IMR-90 (cell line): ENCODE measurements at regions not wholly inside any gene's neighbourhood (a gene's known extent, or its start where the extent isn't known, plus 50 kb on each side); places are given as distances from the start of the nearest gene placed in this dataset.

ENCODE experiments used
- ATAC-seq: fragments of 200-7000 bp; cut with Tn5 transposase; 2 replicates; pipeline ENCODE4 v1.9.1; 2020; ENCODE audit warnings: low read depth, mild to moderate bottlenecking, moderate library complexity
- BruUV-seq: library from RNA; stranded (reverse); fragments of 400-500 nt; replicated peaks from 2 replicates; lab custom pipeline; 2021; lab: Mats Ljungman, UMichigan
- CTCF ChIA-PET: fragments of 300-600 bp; formaldehyde crosslinking; extraction: SDS; loops from one replicate; lab custom pipeline; 2021; ENCODE audit warnings: antibody characterized with exemption; lab: Yijun Ruan, JAX
- POLR2A ChIA-PET: fragments of 300-600 bp; sonication (Branson Sonifier 250); formaldehyde crosslinking; loops from one replicate; lab custom pipeline; 2022; ENCODE audit warnings: antibody characterized with exemption; ENCODE audit not compliant: unreplicated experiment; lab: Charles Lee
- DNase-seq: peaks from one replicate; pipeline ENCODE4 v3.0.0; 2013
- H2AFZ ChIP-seq: replicated peaks from 2 replicates; pipeline ENCODE3; 2013; ENCODE audit warnings: low read length, mild to moderate bottlenecking; ENCODE audit not compliant: poor library complexity
- H2AK5ac ChIP-seq: 2 replicates; pipeline ENCODE4 v1.6.1; 2013; ENCODE audit warnings: low read depth, low read length, inconsistent platforms
- H2AK9ac ChIP-seq: replicated peaks from 2 replicates; pipeline ENCODE3; 2013; ENCODE audit warnings: mild to moderate bottlenecking, low read depth, low read length, moderate library complexity; ENCODE audit not compliant: poor library complexity
- H2BK120ac ChIP-seq: 2 replicates; pipeline ENCODE4 v1.6.1; 2013; ENCODE audit warnings: low read depth, low read length, inconsistent platforms
- H2BK15ac ChIP-seq: 3 replicates; pipeline ENCODE4 v1.6.1; 2013; ENCODE audit warnings: low read depth, low read length, inconsistent platforms
- H2BK20ac ChIP-seq: 2 replicates; pipeline ENCODE4 v1.6.1; 2013; ENCODE audit warnings: low read depth, mild to moderate bottlenecking, inconsistent platforms, low read length, moderate library complexity
- H2BK5ac ChIP-seq: 2 replicates; pipeline ENCODE4 v1.6.1; 2013; ENCODE audit warnings: mild to moderate bottlenecking, low read depth, low read length, inconsistent platforms; ENCODE audit not compliant: poor library complexity, severe bottlenecking
- H3K14ac ChIP-seq: replicated peaks from 2 replicates; pipeline ENCODE4 v1.6.1; 2013; ENCODE audit warnings: low read depth, low read length, inconsistent platforms
- H3K18ac ChIP-seq: 2 replicates; pipeline ENCODE4 v1.6.1; 2013; ENCODE audit warnings: low read depth, low read length, control low read depth
- H3K23ac ChIP-seq: 2 replicates; pipeline ENCODE4 v1.6.1; 2013; ENCODE audit warnings: low read depth, low read length, inconsistent platforms
- H3K27ac ChIP-seq: 2 replicates; pipeline ENCODE4 v1.5.1; 2013; ENCODE audit warnings: mild to moderate bottlenecking, control low read depth, low read length; ENCODE audit not compliant: insufficient read depth
- H3K27me3 ChIP-seq: 2 replicates; pipeline ENCODE4 v1.6.1; 2013; ENCODE audit warnings: low read length; ENCODE audit not compliant: control insufficient read depth, insufficient read depth
- H3K36me3 ChIP-seq: 2 replicates; pipeline ENCODE4 v1.6.1; 2013; ENCODE audit warnings: low read length, mixed read lengths; ENCODE audit not compliant: control insufficient read depth, insufficient read depth
- H3K4ac ChIP-seq: 2 replicates; pipeline ENCODE4 v1.6.1; 2013; ENCODE audit warnings: low read depth, low read length, inconsistent platforms
- H3K4me1 ChIP-seq: 2 replicates; pipeline ENCODE4 v1.6.1; 2013; ENCODE audit warnings: low read length, mixed read lengths; ENCODE audit not compliant: control insufficient read depth, insufficient read depth
- H3K4me2 ChIP-seq: 2 replicates; pipeline ENCODE4 v1.6.1; 2013; ENCODE audit warnings: low read depth, mild to moderate bottlenecking, control low read depth, low read length, moderate library complexity
- H3K4me3 ChIP-seq: 2 replicates; pipeline ENCODE4 v1.5.1; 2013; ENCODE audit warnings: low read depth, mild to moderate bottlenecking, control low read depth, low read length, moderate library complexity; ENCODE audit not compliant: insufficient read depth
- H3K56ac ChIP-seq: 2 replicates; pipeline ENCODE4 v1.6.1; 2013; ENCODE audit warnings: low read length, inconsistent platforms; ENCODE audit not compliant: insufficient read depth; ENCODE audit errors: extremely low read depth
- H3K79me1 ChIP-seq, 2 experiments: 2 replicates each; pipeline ENCODE4 v1.6.1; 2013; ENCODE audit warnings: low read length in 2 of 2, inconsistent platforms in 1 of 2, low read depth in 1 of 2
- H3K9ac ChIP-seq: 2 replicates; pipeline ENCODE4 v1.6.1; 2013; ENCODE audit warnings: low read depth, low read length, control low read depth
- H3K9me1 ChIP-seq: 2 replicates; pipeline ENCODE4 v1.6.1; 2013; ENCODE audit warnings: low read length, inconsistent platforms; ENCODE audit not compliant: insufficient read depth
- H3K9me3 ChIP-seq: 2 replicates; pipeline ENCODE4 v1.6.1; 2013; ENCODE audit warnings: low read length; ENCODE audit not compliant: control insufficient read depth, insufficient read depth
- H4K20me1 ChIP-seq: 2 replicates; pipeline ENCODE4 v1.6.1; 2013; ENCODE audit warnings: low read length, inconsistent platforms; ENCODE audit not compliant: insufficient read depth
- H4K5ac ChIP-seq: 2 replicates; pipeline ENCODE4 v1.6.1; 2013; ENCODE audit warnings: mild to moderate bottlenecking, low read depth, low read length, control low read depth
- H4K8ac ChIP-seq, 2 experiments: 2 replicates each; pipeline ENCODE4 v1.6.1; 2013; ENCODE audit warnings: low read depth in 2 of 2, low read length in 2 of 2, control low read depth in 1 of 2, inconsistent platforms in 1 of 2
- H4K91ac ChIP-seq: 2 replicates; pipeline ENCODE4 v1.6.1; 2013; ENCODE audit warnings: low read depth, low read length, inconsistent platforms; ENCODE audit not compliant: insufficient read depth
- BHLHE40 ChIP-seq: fragments of 150-350 bp; IDR thresholded peaks from 2 replicates; pipeline ENCODE4 v1.6.1; 2016; ENCODE audit warnings: mild to moderate bottlenecking, low read depth, low read length
- CEBPB ChIP-seq: IDR thresholded peaks from 2 replicates; pipeline ENCODE4 v1.6.1; 2012; ENCODE audit warnings: low read depth, low read length, improper control_type of control experiment
- CHD1 ChIP-seq: IDR thresholded peaks from 2 replicates; pipeline ENCODE4 v1.6.1; 2012; ENCODE audit warnings: low read depth, low read length, improper control_type of control experiment
- CTCF ChIP-seq: conservative IDR thresholded peaks from 2 replicates; pipeline ENCODE4 v1.5.1; 2012; ENCODE audit warnings: mild to moderate bottlenecking, low read depth, low read length, improper control_type of control experiment
- ELK1 ChIP-seq: fragments of 150-350 bp; IDR thresholded peaks from 2 replicates; pipeline ENCODE4 v1.6.1; 2016; ENCODE audit warnings: low read depth, mild to moderate bottlenecking, low read length, moderate library complexity, borderline replicate concordance
- FOS ChIP-seq: fragments of 150-350 bp; IDR thresholded peaks from 2 replicates; pipeline ENCODE4 v1.6.1; 2016; ENCODE audit warnings: low read depth, low read length
- MAFK ChIP-seq: IDR thresholded peaks from 2 replicates; pipeline ENCODE4 v1.6.1; 2012; ENCODE audit warnings: low read depth, low read length, improper control_type of control experiment
- MAZ ChIP-seq: IDR thresholded peaks from 2 replicates; pipeline ENCODE4 v1.6.1; 2012; ENCODE audit warnings: low read depth, mild to moderate bottlenecking, low read length, improper control_type of control experiment, moderate library complexity, borderline replicate concordance
- MXI1 ChIP-seq: IDR thresholded peaks from 2 replicates; pipeline ENCODE4 v1.6.1; 2012; ENCODE audit warnings: low read depth, mild to moderate bottlenecking, low read length, moderate library complexity, borderline replicate concordance
- NFE2L2 ChIP-seq: fragments of 150-350 bp; IDR thresholded peaks from 2 replicates; pipeline ENCODE4 v1.6.1; 2016; ENCODE audit warnings: low read depth, mild to moderate bottlenecking, low read length
- POLR2A ChIP-seq: IDR thresholded peaks from 2 replicates; pipeline ENCODE4 v1.6.1; 2012; ENCODE audit warnings: mild to moderate bottlenecking, low read depth, low read length
- RAD21 ChIP-seq: IDR thresholded peaks from 2 replicates; pipeline ENCODE4 v1.6.1; 2012; ENCODE audit warnings: low read length, improper control_type of control experiment
- RCOR1 ChIP-seq: IDR thresholded peaks from 2 replicates; pipeline ENCODE4 v1.6.1; 2012; ENCODE audit warnings: mild to moderate bottlenecking, low read length, improper control_type of control experiment; ENCODE audit not compliant: insufficient replicate concordance
- RFX5 ChIP-seq: IDR thresholded peaks from 2 replicates; pipeline ENCODE4 v1.8.0; 2012; ENCODE audit warnings: low read depth, mild to moderate bottlenecking, low read length, moderate library complexity
- SMC3 ChIP-seq: fragments of 150-350 bp; IDR thresholded peaks from 2 replicates; pipeline ENCODE4 v1.6.1; 2016; ENCODE audit warnings: low read depth, mild to moderate bottlenecking, antibody characterized with exemption, low read length, moderate library complexity
- USF2 ChIP-seq: fragments of 150-350 bp; IDR thresholded peaks from 2 replicates; pipeline ENCODE4 v1.6.1; 2017; ENCODE audit warnings: mild to moderate bottlenecking, antibody characterized with exemption, low read length, low read depth
- WGBS, 2 experiments: methylation state at CpG; one replicate each; pipeline versions ENCODE4 v1.1.5 to v1.1.7; 2013; ENCODE audit warnings: missing lambda C conversion rate in 2 of 2; ENCODE audit not compliant: insufficient read length in 1 of 2; ENCODE audit errors: extremely low coverage in 2 of 2; 5-methylcytosine and 5-hydroxymethylcytosine counted together
- dilution Hi-C: fragments of 300-500 bp; cut with HindIII; formaldehyde crosslinking; loops from one replicate; pipeline ENCODE4 v1.14.3; 2018; ENCODE audit warnings: low sequenced_read_pairs; ENCODE audit not compliant: unreplicated experiment
- in situ Hi-C: fragments of 300-500 bp; cut with MboI; formaldehyde crosslinking; loops from 3 replicates; pipeline ENCODE4 v1.14.3; 2019; ENCODE audit warnings: low sequenced_read_pairs, inconsistent platforms, mixed read lengths
- intact Hi-C: fragments of 100-400 bp; cut with micrococcal nuclease; formaldehyde crosslinking; loops from 2 replicates; pipeline ENCODE4 v1.10.0; 2022

DNA sequence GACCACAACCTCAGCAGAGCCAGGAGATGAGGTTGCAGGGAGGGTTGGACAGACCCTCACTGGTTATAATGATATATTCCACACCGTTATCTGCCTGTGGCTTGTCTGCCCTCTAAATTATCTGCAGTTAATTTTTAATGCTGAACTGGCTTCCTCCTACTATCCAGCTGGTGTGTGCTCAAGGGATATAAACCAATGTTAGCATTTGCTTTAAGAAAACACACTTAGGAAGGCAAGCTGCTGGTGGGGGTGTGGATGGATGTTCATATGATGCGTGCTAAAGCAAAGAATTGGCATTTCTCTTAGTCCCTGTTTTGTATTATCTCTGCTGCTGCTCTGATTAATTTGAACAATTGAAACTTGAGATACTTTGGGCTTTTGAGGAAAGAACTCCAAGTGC is 132.2 kb upstream of the NPVF start:
- CTCF ChIA-PET, result no interaction called here

More for the DNA sequence above, 132.2 kb upstream of the NPVF start:
- no peaks in the 10 kb centered on the region for H3K4me1 ChIP-seq
- no peak overlapping the region for H4K5ac ChIP-seq
- H3K27ac ChIP-seq, result no peak overlapping the region
- ATAC-seq (no peak), DNase-seq (no peak)
- H3K9me1 ChIP-seq, result no peaks in the 10 kb centered on the region
- no peak overlapping the region for H3K18ac ChIP-seq
- no peaks in the 10 kb centered on the region for H3K9me3 ChIP-seq
- no peak overlapping the region for H4K91ac ChIP-seq
- no peak overlapping the region for H2BK20ac ChIP-seq
- intact Hi-C loops, result no loop called here
- H3K79me1 ChIP-seq, result no peaks in the 10 kb centered on the region
- dilution Hi-C loops, result no loop called here
- no peak overlapping the region for H2AK5ac ChIP-seq
- no peak overlapping the region for H3K4me2 ChIP-seq
- H4K20me1 ChIP-seq, result no peaks in the 10 kb centered on the region
- no peak overlapping the region for H3K9ac ChIP-seq
- no TSS peak for BruUV-seq
- no peak overlapping the region for H3K4me3 ChIP-seq
- no peak overlapping the region for H3K56ac ChIP-seq
- no peak overlapping the region for H2BK15ac ChIP-seq
- no peak overlapping the region for H4K8ac ChIP-seq
- H3K4ac ChIP-seq, result no peak overlapping the region
- H2BK5ac ChIP-seq, result no peak overlapping the region
- H3K14ac ChIP-seq, result no peak overlapping the region
- no peak for TF ChIP-seq CTCF
- no peak for TF ChIP-seq MAZ
- TF ChIP-seq MXI1, result no peak
- TF ChIP-seq FOS, result no peak
- no peak for TF ChIP-seq RFX5
- no peak for TF ChIP-seq NFE2L2
- TF ChIP-seq RCOR1, result no peak
- TF ChIP-seq BHLHE40, result no peak
- no peak for TF ChIP-seq SMC3
- TF ChIP-seq CHD1, result no peak
- TF ChIP-seq ELK1, result no peak
- no peak for TF ChIP-seq MAFK
- no peak for TF ChIP-seq CEBPB
- TF ChIP-seq RAD21, result no peak
- TF ChIP-seq USF2, result no peak
- TF ChIP-seq POLR2A, result no peak
- no peaks in the 10 kb centered on the region for H3K36me3 ChIP-seq
- POLR2A ChIA-PET, result interaction anchor here (0.6 kb wide), 1 partner anchor 30 kb away, joined by 3 read pairs; no protein-coding TSS in a partner anchor
- H3K23ac ChIP-seq, result no peak overlapping the region
- no peak overlapping the region for H2BK120ac ChIP-seq
- in situ Hi-C loops, result no loop called here
- no CpG with 5 or more reads among the region's 2 CpGs for WGBS, 2 experiments
- no peaks in the 10 kb centered on the region for H3K27me3 ChIP-seq
- H2AFZ ChIP-seq, result no peak overlapping the region
- H2AK9ac ChIP-seq, result no peak overlapping the region
